ENCODE measurements at regions not wholly inside any gene's neighbourhood (a gene's known extent, or its start where the extent isn't known, plus 50 kb on each side); places are given as distances from the start of the nearest gene placed in this dataset.

- no peak for TF ChIP-seq TAF1 (IDR thresholded peaks at IDR 0.05; ENCODE audit: borderline replicate concordance, low read depth, low read length)
- TF ChIP-seq POLR2A (IDR thresholded peaks at IDR 0.05; ENCODE audit: low read depth, low read length) = no peak
- TF ChIP-seq POLR2AphosphoS5 (IDR thresholded peaks at IDR 0.05; ENCODE audit: low read depth, low read length) = no peak
- no peak for DNase-seq (ENCODE audit: insufficient read length)
- FAIRE-seq = no peak
Measured at GRCh38 chr5:147963948-147964693, 57.8 kb upstream of the C5orf46 start.

GRCh38 chr5:147963436-147963835, 57.1 kb upstream of the C5orf46 start:
- DNase-seq (ENCODE audit: insufficient read length) = no peak

DNA sequence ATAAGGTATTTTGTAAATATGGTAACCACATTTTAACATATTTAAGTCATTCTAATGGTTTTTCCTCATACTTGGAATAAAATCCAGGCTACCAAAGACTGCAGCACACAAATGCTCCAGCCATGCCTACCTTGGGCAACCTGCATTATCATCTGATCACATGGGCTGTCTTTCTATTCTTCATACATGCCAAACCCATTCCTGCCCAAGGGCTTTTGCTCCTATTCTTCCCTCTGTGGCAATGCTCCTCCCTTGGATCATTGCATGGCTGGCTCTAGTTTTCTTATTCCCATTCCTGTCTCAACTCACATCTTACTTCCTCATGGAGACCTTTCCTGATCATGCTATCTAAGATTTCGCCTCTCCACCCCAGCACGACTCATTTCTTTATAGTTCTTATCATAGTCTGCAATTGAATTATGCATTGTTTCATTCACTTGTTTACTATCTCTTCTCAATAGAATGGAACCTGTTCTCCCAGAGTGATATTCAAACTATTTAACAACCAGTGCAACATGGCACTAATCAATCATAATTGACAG, 54.9 kb upstream of the C5orf46 start:
- DNase-seq (ENCODE audit: insufficient read length) (no peak), FAIRE-seq (no peak)
- TF ChIP-seq TAF1 (IDR thresholded peaks at IDR 0.05; ENCODE audit: borderline replicate concordance, low read depth, low read length) = no peak
- no peak for TF ChIP-seq POLR2AphosphoS5 (IDR thresholded peaks at IDR 0.05; ENCODE audit: low read depth, low read length)
- no peak for TF ChIP-seq POLR2A (IDR thresholded peaks at IDR 0.05; ENCODE audit: low read depth, low read length)

More at GRCh38 chr5:147963436-147963835, 57.1 kb upstream of the C5orf46 start:
- TF ChIP-seq TAF1 (IDR thresholded peaks at IDR 0.05; ENCODE audit: borderline replicate concordance, low read depth, low read length) (no peak), POLR2AphosphoS5 (IDR thresholded peaks at IDR 0.05; ENCODE audit: low read depth, low read length) (no peak), POLR2A (IDR thresholded peaks at IDR 0.05; ENCODE audit: low read depth, low read length) (no peak)
- no peak for FAIRE-seq

DNA sequence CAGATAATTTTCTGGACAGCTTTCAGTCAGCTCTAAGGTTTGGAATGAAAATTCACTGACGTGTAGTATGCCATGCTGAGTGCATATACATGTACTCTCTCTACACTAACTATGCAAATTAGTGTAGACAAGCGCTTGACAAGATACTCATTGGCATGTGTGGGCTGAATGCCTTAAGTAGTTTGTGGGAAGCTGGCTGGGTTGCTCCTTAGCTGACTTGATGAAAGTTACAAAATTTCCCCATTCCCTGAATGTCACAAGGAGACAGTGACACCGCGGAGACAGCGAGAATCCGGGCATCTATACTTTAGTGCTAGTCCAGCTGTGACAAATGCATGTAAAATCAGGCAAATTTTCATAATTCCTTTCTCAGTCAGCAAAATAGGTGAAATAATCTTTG, 51.6 kb upstream of the C5orf46 start:
- DNase-seq (ENCODE audit: insufficient read length) (no peak), FAIRE-seq (no peak)
- TF ChIP-seq TAF1 (IDR thresholded peaks at IDR 0.05; ENCODE audit: borderline replicate concordance, low read depth, low read length) (no peak), POLR2AphosphoS5 (IDR thresholded peaks at IDR 0.05; ENCODE audit: low read depth, low read length) (no peak), POLR2A (IDR thresholded peaks at IDR 0.05; ENCODE audit: low read depth, low read length) (no peak)

- DNase-seq (ENCODE audit: insufficient read length) (no peak), FAIRE-seq (no peak)
- no peak for TF ChIP-seq POLR2A (IDR thresholded peaks at IDR 0.05; ENCODE audit: low read depth, low read length)
- TF ChIP-seq TAF1 (IDR thresholded peaks at IDR 0.05; ENCODE audit: borderline replicate concordance, low read depth, low read length) = no peak
Measured at GRCh38 chr5:147956842-147957223, 50.5 kb upstream of the C5orf46 start.

GRCh38 chr5:147956064-147956841, 49.9 kb upstream of the C5orf46 start:
- TF ChIP-seq TAF1 (IDR thresholded peaks at IDR 0.05; ENCODE audit: borderline replicate concordance, low read depth, low read length) (no peak), POLR2A (IDR thresholded peaks at IDR 0.05; ENCODE audit: low read depth, low read length) (no peak), POLR2AphosphoS5 (IDR thresholded peaks at IDR 0.05; ENCODE audit: low read depth, low read length) (no peak)
- DNase-seq (ENCODE audit: insufficient read length) (no peak), FAIRE-seq (no peak)
